ENCODE measurements at regions not wholly inside any gene's neighbourhood (a gene's known extent, or its start where the extent isn't known, plus 50 kb on each side); places are given as distances from the start of the nearest gene placed in this dataset.
"Not testable (repeated sequence)": the region's sequence is repeated elsewhere in the genome, so short reads cannot be mapped to it uniquely, and the experiment has no call there.

DNA sequence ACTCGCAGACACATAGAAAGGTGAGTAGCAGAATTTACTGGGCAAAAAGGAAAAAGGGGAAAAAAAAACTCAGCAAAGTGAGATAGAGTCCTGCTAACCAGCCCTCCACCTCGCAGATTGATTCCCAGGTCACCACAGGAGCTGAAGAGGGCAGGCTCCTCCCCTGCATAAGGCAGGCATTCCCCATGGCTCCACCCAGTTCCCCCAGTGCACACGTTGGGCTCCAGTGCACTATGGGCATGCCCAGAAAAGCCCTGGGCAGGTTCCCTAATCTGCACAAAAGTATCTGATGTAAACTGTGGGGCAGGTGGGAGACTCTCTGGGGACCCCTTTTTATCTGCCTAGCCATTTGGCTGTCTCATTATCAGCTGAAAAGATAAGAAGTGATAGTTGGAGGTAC is 461.2 kb upstream of the TMEFF2 start:
- TF ChIP-seq ZNF274 (IDR thresholded peaks at IDR 0.05; ENCODE audit: low read depth, low read length) = no peak

DNA sequence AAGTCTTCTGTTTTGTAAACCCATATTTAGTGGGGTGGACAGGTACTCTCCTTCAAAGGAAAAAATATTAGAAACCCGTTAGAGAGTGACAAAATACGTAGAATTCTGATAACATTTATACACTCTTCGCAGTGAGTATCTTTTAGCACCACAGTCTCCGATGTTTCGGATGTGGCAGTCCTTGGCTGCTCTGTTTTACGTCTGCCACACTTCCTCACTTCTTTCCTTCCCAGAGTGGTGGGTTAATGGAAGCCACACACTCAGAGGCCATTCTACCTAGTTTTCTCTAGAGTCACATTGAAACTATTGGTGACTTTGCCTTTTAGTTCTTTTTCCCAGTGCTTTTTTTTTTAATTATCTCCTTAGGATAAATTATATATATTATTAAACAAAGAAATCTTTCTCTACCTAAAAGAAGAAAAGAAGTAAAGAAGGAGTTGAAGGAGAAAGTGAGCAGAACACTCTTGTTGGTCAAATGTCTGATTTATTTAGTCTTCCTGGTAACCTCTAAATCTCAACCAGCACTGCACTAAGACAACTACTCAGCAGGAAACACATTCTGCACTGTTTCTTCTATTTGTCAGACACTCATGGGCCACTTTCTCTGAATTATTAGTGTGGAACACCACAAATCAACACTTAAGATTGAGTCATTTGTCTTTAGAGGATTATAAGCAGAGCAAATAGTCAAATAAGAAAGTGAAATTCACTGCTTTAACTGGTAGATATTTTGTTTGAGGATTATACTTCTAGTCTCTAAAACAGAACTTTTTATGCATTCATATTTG is 451.3 kb upstream of the TMEFF2 start:
- no peak overlapping the region for H3K4me3 ChIP-seq (ENCODE audit: low read length)
- TF ChIP-seq ZNF274 (IDR thresholded peaks at IDR 0.05; ENCODE audit: low read depth, low read length) = no peak

More for the DNA sequence above, 461.2 kb upstream of the TMEFF2 start:
- H3K4me3 ChIP-seq (ENCODE audit: low read length) = no peak overlapping the region

DNA sequence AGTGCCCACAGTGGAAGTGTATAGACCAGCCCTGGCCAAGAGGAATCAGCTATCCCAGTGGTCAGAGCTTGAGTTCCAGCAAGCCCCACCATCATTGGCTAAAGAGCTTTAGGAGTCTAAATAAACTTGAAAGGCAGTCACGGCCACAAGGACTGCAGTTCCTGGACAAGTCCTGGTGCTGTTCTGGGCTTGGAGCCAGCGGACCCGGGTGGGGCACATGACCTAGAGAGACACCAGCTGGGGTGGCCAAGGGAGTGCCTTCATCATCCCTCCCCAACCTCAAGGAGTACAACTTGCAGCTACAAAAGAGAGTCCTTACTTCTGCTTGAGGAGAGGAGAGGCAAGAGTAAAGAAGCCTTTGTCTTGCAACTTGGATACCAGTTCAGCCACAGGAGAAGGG is 439.8 kb upstream of the TMEFF2 start:
- H3K4me3 ChIP-seq (ENCODE audit: low read length) = no peak overlapping the region
- no peak for TF ChIP-seq ZNF274 (IDR thresholded peaks at IDR 0.05; ENCODE audit: low read depth, low read length)

DNA sequence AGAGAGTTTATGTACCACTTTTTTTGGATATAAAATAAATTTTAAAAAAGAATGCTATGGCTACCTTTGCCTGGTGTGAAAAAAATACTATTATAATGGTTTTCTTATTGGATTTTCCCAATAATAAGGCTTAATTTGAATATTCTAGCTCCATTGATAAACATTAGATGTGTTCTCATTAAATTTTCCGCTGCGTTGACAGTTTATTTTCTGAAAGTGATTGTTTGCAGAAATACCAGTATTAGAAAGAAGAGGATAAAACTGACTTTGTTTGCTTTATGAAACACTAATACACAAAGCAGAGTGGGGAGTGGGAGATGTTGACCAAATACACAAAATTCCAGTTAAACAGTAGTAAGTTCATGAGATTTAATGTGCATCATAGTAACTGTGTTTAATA is 433.3 kb upstream of the TMEFF2 start:
- TF ChIP-seq ZNF274 (IDR thresholded peaks at IDR 0.05; ENCODE audit: low read depth, low read length) = no peak
- no peak overlapping the region for H3K4me3 ChIP-seq (ENCODE audit: low read length)

DNA sequence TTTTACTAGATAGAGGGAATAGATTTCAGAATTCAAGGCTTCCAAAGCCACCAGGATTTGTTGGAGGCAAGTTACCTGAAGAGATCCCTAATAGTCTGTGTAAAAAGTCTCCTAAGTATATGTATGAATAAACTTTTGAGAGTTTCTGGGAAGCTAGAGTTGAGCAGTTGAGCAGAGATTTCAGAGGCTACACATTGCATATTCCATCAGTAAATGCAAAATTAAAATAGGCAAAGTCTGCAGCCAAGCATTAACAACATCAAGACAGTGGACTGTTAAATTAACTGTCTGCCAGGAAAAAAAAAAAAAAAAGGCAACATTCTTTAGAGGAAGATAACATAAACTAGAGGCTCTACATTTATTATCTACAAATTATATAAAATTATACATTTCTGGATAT is 420.4 kb upstream of the TMEFF2 start:
- TF ChIP-seq ZNF274 (IDR thresholded peaks at IDR 0.05; ENCODE audit: low read depth, low read length) = no peak

DNA sequence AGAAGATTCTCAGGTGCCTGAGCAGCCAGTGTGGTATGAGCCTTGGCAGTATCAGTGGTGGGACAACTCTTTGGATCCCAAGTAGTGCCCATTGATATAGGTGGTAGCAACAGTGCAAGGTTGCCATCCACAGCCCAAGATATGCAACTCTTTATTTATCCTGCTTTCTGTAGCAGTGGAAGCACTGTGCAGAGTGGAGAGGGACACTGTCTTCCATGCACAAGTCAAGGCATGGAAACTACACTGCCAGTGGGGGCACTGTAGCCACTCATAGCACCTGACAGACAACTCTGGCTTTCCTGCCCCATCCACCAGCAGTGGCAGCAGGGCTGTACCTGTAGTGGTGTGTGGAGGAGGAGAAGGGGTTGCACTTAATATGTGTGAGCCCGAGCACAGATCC is 409.6 kb upstream of the TMEFF2 start:
- H3K4me3 ChIP-seq (ENCODE audit: low read length) = no peak overlapping the region
- TF ChIP-seq ZNF274 (IDR thresholded peaks at IDR 0.05; ENCODE audit: low read depth, low read length) = no peak

More for the DNA sequence above, 420.4 kb upstream of the TMEFF2 start:
- no peak overlapping the region for H3K4me3 ChIP-seq (ENCODE audit: low read length)

DNA sequence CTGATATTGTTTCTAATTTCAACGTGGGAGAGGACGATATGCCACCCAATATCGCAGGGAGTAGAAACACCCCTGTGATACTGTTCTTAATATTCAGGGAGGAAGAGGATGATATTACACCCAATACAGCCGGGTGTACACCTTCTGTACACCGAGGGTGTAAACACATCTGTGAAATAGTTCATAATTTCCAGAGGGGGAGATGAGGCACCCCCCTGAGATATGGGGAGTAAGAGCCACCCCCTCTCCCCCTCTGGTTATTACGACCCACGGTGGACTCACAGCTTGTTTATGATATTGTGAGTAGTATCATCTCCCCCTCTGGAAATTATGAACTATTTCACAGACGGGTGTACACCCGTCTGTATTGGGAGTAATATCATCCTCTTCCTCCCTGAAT is 403.9 kb upstream of the TMEFF2 start:
- H3K4me3 ChIP-seq (ENCODE audit: low read length) = not testable (repeated sequence)

DNA sequence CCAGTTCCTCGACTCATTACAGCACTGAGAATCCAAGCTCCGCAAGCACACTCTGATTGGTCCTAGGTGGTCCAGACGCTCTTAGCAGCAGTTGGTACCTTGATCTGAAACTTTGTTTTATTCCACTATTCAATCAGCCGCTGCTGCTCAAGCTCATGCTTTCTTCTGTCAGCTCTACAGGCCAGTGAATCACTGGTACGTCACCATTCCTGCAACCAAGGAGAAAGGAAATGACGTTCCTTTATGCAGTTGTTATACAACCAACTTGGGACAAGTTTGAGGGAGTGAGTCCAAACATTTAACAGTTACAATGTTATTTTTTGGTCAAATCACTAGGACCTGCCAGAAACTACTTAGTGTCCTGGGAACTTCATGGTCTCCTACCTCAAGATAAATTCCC is 398.8 kb upstream of the TMEFF2 start:
- no peak for TF ChIP-seq ZNF274 (IDR thresholded peaks at IDR 0.05; ENCODE audit: low read depth, low read length)
- no peak overlapping the region for H3K4me3 ChIP-seq (ENCODE audit: low read length)

DNA sequence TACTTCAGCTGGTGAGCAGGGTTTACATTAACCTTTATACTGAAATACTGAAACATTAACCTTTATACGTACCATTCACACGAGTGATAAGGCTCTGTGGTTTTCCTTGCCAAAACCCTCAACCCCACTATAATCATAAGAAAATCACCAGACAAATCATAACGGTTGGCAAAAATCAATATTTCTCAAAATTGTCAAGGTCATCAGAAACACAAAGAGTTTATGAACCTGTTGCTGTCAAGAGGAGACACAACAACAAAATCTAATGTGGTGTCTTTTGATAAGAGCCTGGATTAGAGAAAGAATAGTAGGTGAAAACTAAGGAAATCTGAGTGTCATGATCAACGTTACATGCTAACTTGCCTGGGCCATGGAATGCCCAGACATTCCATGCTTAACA is 396.9 kb upstream of the TMEFF2 start:
- no peak overlapping the region for H3K4me3 ChIP-seq (ENCODE audit: low read length)
- TF ChIP-seq ZNF274 (IDR thresholded peaks at IDR 0.05; ENCODE audit: low read depth, low read length) = no peak

DNA sequence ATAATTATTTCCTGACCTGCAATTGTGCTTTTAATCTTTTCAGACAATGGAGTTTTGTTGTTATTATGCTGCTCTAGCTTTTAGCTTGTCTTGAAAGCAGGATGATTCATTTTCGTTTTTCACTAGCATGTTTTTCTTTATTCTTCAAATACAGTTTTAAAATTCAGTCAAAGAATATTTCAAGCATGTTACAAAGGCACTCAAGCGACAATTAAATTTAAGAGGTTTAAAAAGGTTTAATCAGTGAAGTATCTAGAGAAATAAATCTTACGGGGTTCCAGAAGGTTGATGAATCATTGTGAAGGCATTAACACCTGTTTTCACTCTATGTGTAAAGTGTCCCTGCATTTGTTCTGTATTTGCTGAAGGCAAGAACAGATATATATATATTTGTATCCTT is 390.7 kb upstream of the TMEFF2 start:
- no peak for TF ChIP-seq ZNF274 (IDR thresholded peaks at IDR 0.05; ENCODE audit: low read depth, low read length)

DNA sequence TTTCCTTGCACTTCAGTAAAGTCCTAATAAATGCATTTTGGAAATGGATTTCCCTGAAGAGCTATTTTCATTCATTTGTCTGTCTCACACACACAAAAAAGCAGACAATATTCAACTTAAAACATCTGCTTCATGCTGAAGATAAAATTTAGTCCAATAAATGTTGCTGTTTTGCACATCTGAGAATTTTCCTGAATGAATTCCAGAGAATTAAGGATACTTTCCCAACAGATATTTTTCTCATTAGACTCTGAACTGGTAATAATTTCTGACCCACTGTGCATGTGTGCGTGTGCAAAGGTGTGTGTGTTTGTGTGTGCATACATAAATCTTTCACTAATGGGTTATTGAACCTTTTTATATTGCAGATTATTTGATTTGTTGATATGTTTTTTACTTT is 390.2 kb upstream of the TMEFF2 start:
- no peak overlapping the region for H3K4me3 ChIP-seq (ENCODE audit: low read length)
- TF ChIP-seq ZNF274 (IDR thresholded peaks at IDR 0.05; ENCODE audit: low read depth, low read length) = no peak

More for the DNA sequence above, 390.7 kb upstream of the TMEFF2 start:
- H3K4me3 ChIP-seq (ENCODE audit: low read length) = no peak overlapping the region

DNA sequence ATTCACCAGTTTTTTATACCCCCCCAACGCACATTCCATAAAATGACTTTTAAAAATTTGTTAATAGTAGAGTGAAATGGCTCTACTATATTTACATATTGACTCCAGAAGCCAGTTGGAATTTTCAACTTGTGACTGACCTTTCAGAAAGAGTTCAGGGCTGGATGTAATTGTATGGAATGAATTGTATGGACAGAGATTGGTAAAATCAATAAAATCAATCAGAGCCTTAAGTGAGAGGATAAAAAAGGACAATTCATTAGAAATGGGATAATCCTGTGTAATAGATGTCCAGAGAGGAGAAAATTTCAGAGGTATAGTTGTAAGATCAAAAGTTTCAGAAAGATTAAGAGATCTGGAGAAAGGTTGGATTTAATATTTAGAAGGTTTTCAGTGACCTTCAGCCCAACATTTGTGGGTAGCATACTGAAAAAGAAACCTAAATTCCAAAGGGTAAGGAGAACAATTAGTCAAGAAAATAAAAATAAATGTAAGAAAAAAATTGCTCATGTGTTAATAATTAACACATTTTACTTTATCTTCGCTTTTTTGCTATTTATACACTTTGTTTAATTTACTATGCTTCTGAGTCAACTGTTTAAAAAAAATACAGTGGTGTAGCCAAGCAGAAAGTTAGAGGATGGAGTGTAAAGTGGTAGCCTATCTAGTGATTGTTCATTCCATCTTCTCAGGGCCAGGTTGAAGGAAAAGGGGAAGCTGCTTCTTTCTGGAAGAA is 385.4 kb upstream of the TMEFF2 start:
- H3K4me3 ChIP-seq (ENCODE audit: low read length) = no peak overlapping the region
- no peak for TF ChIP-seq ZNF274 (IDR thresholded peaks at IDR 0.05; ENCODE audit: low read depth, low read length)

DNA sequence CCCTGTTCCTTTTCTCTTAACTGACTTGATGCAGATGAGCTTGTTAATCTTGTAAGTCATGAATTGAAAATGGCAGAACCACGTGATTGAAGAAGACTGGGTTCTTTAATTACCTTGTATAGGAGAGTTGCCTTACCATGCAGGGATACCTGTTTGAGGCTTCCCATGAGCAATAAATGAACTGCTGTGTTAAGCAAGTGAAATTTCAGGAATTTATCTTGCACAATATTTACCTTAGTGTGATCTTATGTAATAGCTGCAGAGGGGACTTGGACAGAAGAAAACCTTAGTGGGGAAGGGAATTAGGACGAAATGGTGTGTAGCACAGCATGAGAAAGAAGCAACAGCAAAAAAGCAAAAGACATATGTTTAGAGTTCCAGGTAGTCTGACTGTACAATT is 384.0 kb upstream of the TMEFF2 start:
- H3K4me3 ChIP-seq (ENCODE audit: low read length) = no peak overlapping the region
- no peak for TF ChIP-seq ZNF274 (IDR thresholded peaks at IDR 0.05; ENCODE audit: low read depth, low read length)

DNA sequence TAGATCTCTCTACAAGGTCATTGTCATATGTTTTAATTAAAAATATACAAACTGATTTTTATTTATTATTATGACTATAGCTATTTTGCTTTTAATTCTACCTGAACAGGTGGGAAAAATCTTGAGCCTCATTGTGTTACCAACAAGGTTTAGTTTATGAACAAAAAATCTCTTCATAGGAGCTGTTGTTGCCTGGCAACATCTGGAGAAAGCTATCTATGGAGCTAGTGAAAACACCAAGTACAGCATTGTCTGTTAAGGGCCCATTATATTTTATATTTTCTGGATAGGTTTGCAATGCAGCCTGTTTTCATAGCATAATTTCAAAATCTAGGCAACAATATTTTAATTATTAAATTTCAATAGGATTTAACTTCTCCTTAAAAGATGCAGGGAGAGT is 383.0 kb upstream of the TMEFF2 start:
- TF ChIP-seq ZNF274 (IDR thresholded peaks at IDR 0.05; ENCODE audit: low read depth, low read length) = no peak

DNA sequence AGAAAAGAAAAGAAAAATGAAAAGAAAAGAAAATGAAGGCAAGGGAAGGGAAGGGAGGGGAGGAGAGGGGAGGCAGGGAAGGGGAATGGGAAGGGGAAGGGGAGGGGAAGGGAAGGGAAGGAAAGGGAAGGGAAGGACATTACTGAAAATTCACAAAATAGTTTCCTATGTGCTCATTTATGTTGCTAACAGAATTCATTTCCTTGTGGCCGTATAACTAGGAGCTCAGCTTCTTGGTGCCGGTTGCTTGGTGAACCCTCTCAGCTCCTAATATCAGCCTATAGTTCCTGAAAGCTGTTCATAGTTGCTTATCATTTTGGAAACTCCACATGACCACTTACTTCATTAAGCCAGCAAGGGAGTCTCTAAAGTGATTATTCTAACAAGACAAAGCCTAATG is 379.8 kb upstream of the TMEFF2 start:
- H3K4me3 ChIP-seq (ENCODE audit: low read length) = no peak overlapping the region
- no peak for TF ChIP-seq ZNF274 (IDR thresholded peaks at IDR 0.05; ENCODE audit: low read depth, low read length)

More for the DNA sequence above, 383.0 kb upstream of the TMEFF2 start:
- no peak overlapping the region for H3K4me3 ChIP-seq (ENCODE audit: low read length)
